Left lung (tissue), 4 donors: ENCODE measurements at regions not wholly inside any gene's neighbourhood (a gene's known extent, or its start where the extent isn't known, plus 50 kb on each side); places are given as distances from the start of the nearest gene placed in this dataset.
"Not testable (repeated sequence)": the region's sequence is repeated elsewhere in the genome, so short reads cannot be mapped to it uniquely, and the experiment has no call there.

ENCODE experiments used
- ATAC-seq: fragments of 200-7000 bp; cut with Tn5 transposase; one replicate; pipeline ENCODE4 v1.9.1; 2020; ENCODE audit warnings: moderate library complexity
- DNase-seq, 4 donors: peaks; one replicate each; pipeline ENCODE4 v3.0.0-alpha.2; 2013 to 2020
- H3K27ac ChIP-seq, 2 donors: fragments of 200-600 bp; sonication (generic) in 1 of 2; one replicate each; pipeline versions ENCODE4 v1.5.0 to v1.8.0; 2020 to 2021
- H3K27me3 ChIP-seq, 2 donors: fragments of 200-600 bp; sonication (generic) in 1 of 2; one replicate each; pipeline versions ENCODE4 v1.5.0 to v1.8.0; 2020 to 2021
- H3K36me3 ChIP-seq, 2 donors: fragments of 200-600 bp; sonication (generic) in 1 of 2; one replicate each; pipeline versions ENCODE4 v1.5.0 to v1.8.0; 2020 to 2021
- H3K4me1 ChIP-seq, 2 donors: fragments of 200-600 bp; one replicate each; pipeline ENCODE4 v1.8.0; 2021
- H3K4me3 ChIP-seq, 2 donors: fragments of 200-600 bp; sonication (generic) in 1 of 2; one replicate each; pipeline versions ENCODE4 v1.5.0 to v1.8.0; 2020 to 2021; ENCODE audit warnings: mild to moderate bottlenecking in 1 of 2
- H3K9me3 ChIP-seq, 2 donors: fragments of 200-600 bp; sonication (generic) in 1 of 2; one replicate each; pipeline versions ENCODE4 v1.5.0 to v1.8.0; 2020 to 2021
- CTCF ChIP-seq, 2 donors: fragments of 200-600 bp; sonication (generic) in 1 of 2; IDR thresholded peaks; one replicate each; pipeline versions ENCODE4 v1.5.0 to v1.8.0; 2021; ENCODE audit warnings: antibody characterized with exemption in 2 of 2
- intact Hi-C, 2 donors: fragments of 100-400 bp; cut with DNase I; formaldehyde crosslinking; loops; one replicate each; pipeline versions ENCODE4 v1.11.2 to v1.14.2; 2022
- donor health status: DM: no; HTN: yes; CAD: no.
- donor health status: DM: no; HTN: no; CAD: no.

DNA sequence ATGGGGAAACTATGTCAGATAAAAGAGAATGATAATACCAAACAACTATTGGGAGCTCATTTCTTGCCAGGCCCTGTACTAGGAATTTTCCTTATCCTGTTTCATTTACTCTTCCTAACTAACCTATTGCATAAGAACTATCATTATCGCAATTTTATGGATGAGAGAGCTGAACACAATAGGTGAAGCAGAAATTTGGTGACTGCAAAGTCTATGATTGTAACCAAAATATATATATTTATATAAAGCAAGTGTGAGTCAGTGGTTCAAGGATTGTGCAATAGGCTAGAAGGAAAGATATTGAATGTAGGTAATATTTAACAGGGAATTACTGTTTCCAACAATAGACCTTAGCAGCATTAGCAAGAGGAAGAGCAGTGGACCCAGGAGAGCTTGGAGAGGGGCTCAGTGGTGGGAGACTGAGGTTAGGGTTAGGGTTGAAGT lies 181.1 kb upstream of the TENT5A start:
- Histone ChIP-seq H3K4me3 (no peak overlapping the region), H3K9me3 (no peaks in the 10 kb centered on the region), H3K4me1 (peaks cover 6 to 9% of the 10 kb centered on the region in 2 donors), H3K36me3 (no peaks in the 10 kb centered on the region), H3K27me3 (no peaks in the 10 kb centered on the region), H3K27ac (no peak overlapping the region)
- intact Hi-C loops = no loop called here
- ATAC-seq (no peak), DNase-seq (no peak)
- TF ChIP-seq CTCF (IDR thresholded peaks at IDR 0.05) = no peak

DNA sequence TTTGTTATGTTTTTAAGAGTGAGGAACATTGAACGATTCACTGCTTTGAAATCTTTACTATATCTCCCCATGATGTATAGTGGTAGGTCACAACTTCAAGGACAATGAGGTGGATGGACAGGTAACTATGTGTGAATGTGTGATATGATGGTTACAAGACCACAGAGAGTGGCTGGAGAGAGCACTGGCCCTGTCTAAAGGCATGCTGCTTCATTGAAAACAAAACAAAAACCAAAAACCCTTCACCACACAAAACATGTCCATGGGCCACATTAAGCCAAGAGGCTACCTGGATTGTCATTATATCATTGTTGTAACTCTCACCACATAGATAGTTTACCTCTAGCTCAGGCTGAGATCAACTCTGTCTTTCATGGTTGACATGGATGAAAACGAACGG lies 180.6 kb upstream of the TENT5A start:
- DNase-seq (no peak), ATAC-seq (no peak)
- no peak overlapping the region for H3K4me3 ChIP-seq
- no peaks in the 10 kb centered on the region for H3K36me3 ChIP-seq
- TF ChIP-seq CTCF (IDR thresholded peaks at IDR 0.05) = no peak
- intact Hi-C loops = no loop called here
- no peaks in the 10 kb centered on the region for H3K9me3 ChIP-seq
- H3K4me1 ChIP-seq = peaks cover under 1 to 3% of the 10 kb centered on the region in 2 donors
- H3K27ac ChIP-seq = no peak overlapping the region
- H3K27me3 ChIP-seq = no peaks in the 10 kb centered on the region

GRCh38 chr6:81932448-81932847 lies 180.0 kb upstream of the TENT5A start:
- H3K27me3 ChIP-seq, DNase-seq, H3K4me1 ChIP-seq, H3K9me3 ChIP-seq, H3K36me3 ChIP-seq, H3K4me3 ChIP-seq, ATAC-seq, intact Hi-C loops, H3K27ac ChIP-seq: not testable (repeated sequence)

DNA sequence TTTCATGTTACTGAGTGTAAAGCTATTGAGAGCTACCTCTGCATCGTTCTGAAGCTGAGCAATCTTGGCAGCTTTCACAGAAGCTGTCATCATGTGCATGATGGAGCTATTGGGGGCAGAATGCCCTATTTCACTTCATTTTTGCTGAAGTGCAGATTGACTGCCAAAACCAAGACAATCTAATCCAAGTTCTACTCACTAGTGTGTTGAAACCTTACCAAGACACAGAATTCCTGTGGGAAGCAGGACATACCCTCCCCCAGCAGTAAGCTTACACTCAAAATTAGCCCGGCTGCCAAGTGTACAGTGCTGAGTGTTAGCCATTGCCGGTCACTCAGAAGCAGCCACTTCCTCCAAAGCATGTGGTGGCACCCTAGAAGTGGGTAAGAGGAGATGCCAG lies 177.3 kb upstream of the TENT5A start:
- ATAC-seq = peak; percentile 52
- H3K27ac ChIP-seq = no peak overlapping the region
- no peaks in the 10 kb centered on the region for H3K36me3 ChIP-seq
- intact Hi-C loops = no loop called here
- DNase-seq = peak in 1 of 4 donors; percentile 30
- H3K9me3 ChIP-seq = no peaks in the 10 kb centered on the region
- H3K4me1 ChIP-seq = no peaks in the 10 kb centered on the region
- TF ChIP-seq CTCF (IDR thresholded peaks at IDR 0.05) = no peak
- no peak overlapping the region for H3K4me3 ChIP-seq
- H3K27me3 ChIP-seq = no peaks in the 10 kb centered on the region

DNA sequence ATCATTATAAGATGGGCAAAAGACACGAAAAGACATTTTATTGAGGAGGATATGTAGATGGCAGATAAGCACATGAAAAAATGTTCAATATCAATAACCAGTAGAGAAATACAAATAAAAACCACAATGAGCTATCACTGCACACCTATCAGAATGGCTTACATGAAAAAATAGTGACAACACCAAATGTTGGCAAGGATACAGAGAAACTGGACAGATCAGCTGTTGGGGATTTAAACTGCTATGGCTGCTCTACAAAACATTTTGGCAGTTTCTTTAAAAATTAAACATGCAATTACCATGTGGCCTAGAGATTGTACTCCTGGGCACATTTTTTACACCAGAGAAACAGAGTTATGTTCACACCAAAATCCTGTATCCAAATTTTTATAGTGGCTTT lies 172.7 kb upstream of the TENT5A start:
- intact Hi-C loops = no loop called here
- DNase-seq (no peak), ATAC-seq (no peak)

More for the DNA sequence above, 172.7 kb upstream of the TENT5A start:
- no peak for TF ChIP-seq CTCF (IDR thresholded peaks at IDR 0.05)
- H3K27ac ChIP-seq = no peak overlapping the region
- H3K4me3 ChIP-seq = no peak overlapping the region
- H3K4me1 ChIP-seq = no peaks in the 10 kb centered on the region
- H3K27me3 ChIP-seq = no peaks in the 10 kb centered on the region
- H3K9me3 ChIP-seq = peaks cover 0 to 7% of the 10 kb centered on the region in 2 donors
- no peaks in the 10 kb centered on the region for H3K36me3 ChIP-seq
